ENCODE measurements at regions not wholly inside any gene's neighbourhood (a gene's known extent, or its start where the extent isn't known, plus 50 kb on each side); places are given as distances from the start of the nearest gene placed in this dataset.

GRCh38 chr2:7962161-7962560 lies 719.7 kb upstream of the ID2 start:
- Histone ChIP-seq H3K4me1 (ENCODE audit: low read length) (no peaks in the 10 kb centered on the region), H3K4me2 (ENCODE audit: low read depth, low read length) (no peak overlapping the region), H3K4me3 (ENCODE audit: low read length) (no peak overlapping the region), H3K79me2 (ENCODE audit: low read length) (no peaks in the 10 kb centered on the region), H4K20me1 (ENCODE audit: insufficient read depth, low read length) (no peaks in the 10 kb centered on the region), H3F3A (ENCODE audit: insufficient read depth, low read length) (no peaks in the 10 kb centered on the region), H3K9me2 (replicated peaks; ENCODE audit: insufficient read depth, low read length) (no peaks in the 10 kb centered on the region), H3K9me3 (replicated peaks; ENCODE audit: insufficient read depth, low read length) (no peaks in the 10 kb centered on the region), H3K27me3 (replicated peaks; ENCODE audit: insufficient read depth, low read length) (no peaks in the 10 kb centered on the region), H3K9ac (ENCODE audit: low read length) (no peak overlapping the region), H3K36me3 (replicated peaks; ENCODE audit: insufficient read depth, low read length) (no peaks in the 10 kb centered on the region), H3K27ac (ENCODE audit: low read length) (no peak overlapping the region), H2AFZ (ENCODE audit: low read length) (no peak overlapping the region)
- TF ChIP-seq, protein P1, sequence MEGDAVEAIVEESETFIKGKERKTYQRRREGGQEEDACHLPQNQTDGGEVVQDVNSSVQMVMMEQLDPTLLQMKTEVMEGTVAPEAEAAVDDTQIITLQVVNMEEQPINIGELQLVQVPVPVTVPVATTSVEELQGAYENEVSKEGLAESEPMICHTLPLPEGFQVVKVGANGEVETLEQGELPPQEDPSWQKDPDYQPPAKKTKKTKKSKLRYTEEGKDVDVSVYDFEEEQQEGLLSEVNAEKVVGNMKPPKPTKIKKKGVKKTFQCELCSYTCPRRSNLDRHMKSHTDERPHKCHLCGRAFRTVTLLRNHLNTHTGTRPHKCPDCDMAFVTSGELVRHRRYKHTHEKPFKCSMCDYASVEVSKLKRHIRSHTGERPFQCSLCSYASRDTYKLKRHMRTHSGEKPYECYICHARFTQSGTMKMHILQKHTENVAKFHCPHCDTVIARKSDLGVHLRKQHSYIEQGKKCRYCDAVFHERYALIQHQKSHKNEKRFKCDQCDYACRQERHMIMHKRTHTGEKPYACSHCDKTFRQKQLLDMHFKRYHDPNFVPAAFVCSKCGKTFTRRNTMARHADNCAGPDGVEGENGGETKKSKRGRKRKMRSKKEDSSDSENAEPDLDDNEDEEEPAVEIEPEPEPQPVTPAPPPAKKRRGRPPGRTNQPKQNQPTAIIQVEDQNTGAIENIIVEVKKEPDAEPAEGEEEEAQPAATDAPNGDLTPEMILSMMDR (IDR thresholded peaks at IDR 0.05; ENCODE audit: low read length): no peak
- TF ChIP-seq EZH2phosphoT487 (IDR thresholded peaks at IDR 0.05; ENCODE audit: low read length) (no peak), EZH2 (optimal IDR thresholded peaks at IDR 0.05; ENCODE audit: low read depth, low read length) (no peak)
- DNase-seq: no peak

GRCh38 chr2:7963787-7964186 lies 718.1 kb upstream of the ID2 start:
- Histone ChIP-seq H3K9me2 (replicated peaks; ENCODE audit: insufficient read depth, low read length) (no peaks in the 10 kb centered on the region), H3K4me2 (ENCODE audit: low read depth, low read length) (no peak overlapping the region), H3K36me3 (replicated peaks; ENCODE audit: insufficient read depth, low read length) (no peaks in the 10 kb centered on the region), H3K4me1 (ENCODE audit: low read length) (no peaks in the 10 kb centered on the region), H3F3A (ENCODE audit: insufficient read depth, low read length) (no peaks in the 10 kb centered on the region), H4K20me1 (ENCODE audit: insufficient read depth, low read length) (no peaks in the 10 kb centered on the region), H3K27ac (ENCODE audit: low read length) (no peak overlapping the region), H3K79me2 (ENCODE audit: low read length) (no peaks in the 10 kb centered on the region), H3K9me3 (replicated peaks; ENCODE audit: insufficient read depth, low read length) (no peaks in the 10 kb centered on the region), H3K4me3 (ENCODE audit: low read length) (no peak overlapping the region), H3K9ac (ENCODE audit: low read length) (no peak overlapping the region), H3K27me3 (replicated peaks; ENCODE audit: insufficient read depth, low read length) (no peaks in the 10 kb centered on the region), H2AFZ (ENCODE audit: low read length) (no peak overlapping the region)
- no peak for TF ChIP-seq EZH2 (optimal IDR thresholded peaks at IDR 0.05; ENCODE audit: low read depth, low read length)
- no peak for DNase-seq

DNA sequence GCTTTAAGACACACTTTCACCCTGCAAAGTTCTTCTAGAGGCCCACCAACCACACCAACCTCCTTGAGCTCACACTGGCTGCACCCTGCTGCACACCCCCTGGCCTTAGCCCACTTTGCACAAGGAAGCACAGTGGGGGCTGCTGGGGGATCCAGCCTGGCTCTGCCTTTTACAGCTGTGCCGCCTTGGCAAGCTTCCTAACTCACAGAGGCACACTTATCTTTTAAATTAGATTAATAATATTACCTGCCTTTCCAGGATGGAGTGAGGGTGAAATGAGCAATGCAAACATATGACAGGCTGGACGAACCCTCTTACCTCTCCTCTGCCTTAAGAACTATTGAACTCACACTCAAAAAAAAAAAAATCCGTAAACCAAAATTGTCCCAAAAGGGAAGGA lies 715.8 kb upstream of the ID2 start:
- no peaks in the 10 kb centered on the region for H3F3A ChIP-seq (ENCODE audit: insufficient read depth, low read length)
- no peak overlapping the region for H3K4me3 ChIP-seq (ENCODE audit: low read length)
- H3K27ac ChIP-seq (ENCODE audit: low read length): no peak overlapping the region
- TF ChIP-seq, protein P1 (IDR thresholded peaks at IDR 0.05; ENCODE audit: low read length): no peak
- TF ChIP-seq EZH2 (optimal IDR thresholded peaks at IDR 0.05; ENCODE audit: low read depth, low read length): no peak
- no peak for TF ChIP-seq EZH2phosphoT487 (IDR thresholded peaks at IDR 0.05; ENCODE audit: low read length)
- H3K27me3 ChIP-seq (replicated peaks; ENCODE audit: insufficient read depth, low read length): no peaks in the 10 kb centered on the region
- no peak for DNase-seq
- H3K9me2 ChIP-seq (replicated peaks; ENCODE audit: insufficient read depth, low read length): no peaks in the 10 kb centered on the region
- no peaks in the 10 kb centered on the region for H3K4me1 ChIP-seq (ENCODE audit: low read length)
- H2AFZ ChIP-seq (ENCODE audit: low read length): no peak overlapping the region
- H3K9ac ChIP-seq (ENCODE audit: low read length): no peak overlapping the region
- no peaks in the 10 kb centered on the region for H3K36me3 ChIP-seq (replicated peaks; ENCODE audit: insufficient read depth, low read length)
- no peak overlapping the region for H3K4me2 ChIP-seq (ENCODE audit: low read depth, low read length)
- H3K79me2 ChIP-seq (ENCODE audit: low read length): no peaks in the 10 kb centered on the region
- no peaks in the 10 kb centered on the region for H3K9me3 ChIP-seq (replicated peaks; ENCODE audit: insufficient read depth, low read length)
- H4K20me1 ChIP-seq (ENCODE audit: insufficient read depth, low read length): no peaks in the 10 kb centered on the region

DNA sequence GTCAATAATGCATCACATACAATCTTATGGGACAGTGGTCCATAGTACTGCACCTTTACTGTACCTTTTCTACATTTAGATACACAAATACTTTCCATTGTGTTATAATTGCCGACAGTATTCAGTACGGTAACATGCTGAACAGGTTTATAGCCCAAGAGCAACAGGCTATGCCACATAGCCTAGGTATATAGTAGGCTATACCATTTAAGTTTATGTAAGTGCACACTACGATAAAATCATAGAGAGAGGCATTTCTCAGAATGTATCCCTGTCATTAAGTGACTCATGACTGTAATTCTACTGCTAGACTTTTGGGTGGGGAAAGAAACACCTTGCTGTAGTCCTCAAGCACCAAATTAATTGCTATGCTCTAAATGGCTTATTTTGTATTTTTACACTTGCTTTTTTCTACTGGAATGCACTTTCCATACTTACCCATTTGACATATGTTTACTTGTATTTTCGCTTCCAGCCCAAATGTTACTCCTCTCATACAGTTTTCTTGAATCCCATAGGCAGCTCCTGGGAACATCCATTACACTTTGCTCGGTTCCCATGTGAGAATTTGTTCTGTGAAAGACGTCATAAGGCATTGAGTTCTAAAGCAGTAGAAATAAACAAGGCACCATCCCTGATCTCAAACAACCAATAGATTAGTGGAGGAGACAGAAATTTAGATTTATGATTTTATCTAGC lies 714.0 kb upstream of the ID2 start:
- Histone ChIP-seq H2AFZ (ENCODE audit: low read length) (no peak overlapping the region), H3K9me2 (replicated peaks; ENCODE audit: insufficient read depth, low read length) (no peaks in the 10 kb centered on the region), H3K79me2 (ENCODE audit: low read length) (no peaks in the 10 kb centered on the region), H3K27ac (ENCODE audit: low read length) (no peak overlapping the region), H3K9ac (ENCODE audit: low read length) (no peak overlapping the region), H3K4me2 (ENCODE audit: low read depth, low read length) (no peak overlapping the region), H3K9me3 (replicated peaks; ENCODE audit: insufficient read depth, low read length) (no peaks in the 10 kb centered on the region), H3K36me3 (replicated peaks; ENCODE audit: insufficient read depth, low read length) (no peaks in the 10 kb centered on the region), H3F3A (ENCODE audit: insufficient read depth, low read length) (no peaks in the 10 kb centered on the region), H3K27me3 (replicated peaks; ENCODE audit: insufficient read depth, low read length) (no peaks in the 10 kb centered on the region), H3K4me3 (ENCODE audit: low read length) (no peak overlapping the region), H4K20me1 (ENCODE audit: insufficient read depth, low read length) (no peaks in the 10 kb centered on the region), H3K4me1 (ENCODE audit: low read length) (no peaks in the 10 kb centered on the region)
- DNase-seq: no peak
- TF ChIP-seq EZH2 (optimal IDR thresholded peaks at IDR 0.05; ENCODE audit: low read depth, low read length) (no peak), EZH2phosphoT487 (IDR thresholded peaks at IDR 0.05; ENCODE audit: low read length) (no peak)
- TF ChIP-seq, protein P1 (IDR thresholded peaks at IDR 0.05; ENCODE audit: low read length): no peak
